Calu3 (cell line): ENCODE measurements at regions not wholly inside any gene's neighbourhood (a gene's known extent, or its start where the extent isn't known, plus 50 kb on each side); places are given as distances from the start of the nearest gene placed in this dataset.

ENCODE experiments used
- BruUV-seq: library from RNA; stranded (reverse); fragments of 400-500 nt; replicated peaks from 2 replicates; lab custom pipeline; 2021; lab: Mats Ljungman, UMichigan
- CTCF ChIA-PET: fragments of 300-600 bp; sonication (Branson Sonifier 250); formaldehyde crosslinking; loops from one replicate; lab custom pipeline; 2022; ENCODE audit warnings: antibody characterized with exemption; lab: Charles Lee
- DNase-seq: peaks from one replicate; pipeline ENCODE4 v3.0.0; 2022
- H3K27ac Mint-ChIP-seq: one replicate; pipeline ENCODE4 v1.8.0; 2022; ENCODE audit warnings: mixed read lengths; ENCODE audit not compliant: unreplicated experiment
- H3K27me3 Mint-ChIP-seq: one replicate; pipeline ENCODE4 v1.8.0; 2022; ENCODE audit warnings: mixed read lengths; ENCODE audit not compliant: unreplicated experiment
- H3K36me3 Mint-ChIP-seq: one replicate; pipeline ENCODE4 v1.8.0; 2022; ENCODE audit warnings: mild to moderate bottlenecking, moderate library complexity, mixed read lengths; ENCODE audit not compliant: insufficient read depth, unreplicated experiment
- H3K4me1 Mint-ChIP-seq: one replicate; pipeline ENCODE4 v1.8.0; 2022; ENCODE audit warnings: mild to moderate bottlenecking, low read depth, mixed read lengths; ENCODE audit not compliant: unreplicated experiment
- H3K4me3 Mint-ChIP-seq: one replicate; pipeline ENCODE4 v1.8.0; 2022; ENCODE audit warnings: mild to moderate bottlenecking, low read depth, moderate library complexity, mixed read lengths; ENCODE audit not compliant: unreplicated experiment
- H3K9me3 Mint-ChIP-seq: one replicate; pipeline ENCODE4 v1.8.0; 2022; ENCODE audit warnings: low read depth, mixed read lengths; ENCODE audit not compliant: unreplicated experiment
- intact Hi-C: fragments of 100-400 bp; cut with micrococcal nuclease; formaldehyde crosslinking; loops from one replicate; pipeline ENCODE4 v1.10.0; 2022; ENCODE audit not compliant: unreplicated experiment
- TF ChIP-seq, protein P1 (sequence below): fragments of 200-600 bp; IDR thresholded peaks from one replicate; pipeline ENCODE4 v1.8.0; 2022; ENCODE audit warnings: antibody characterized with exemption; ENCODE audit not compliant: unreplicated experiment

DNA sequence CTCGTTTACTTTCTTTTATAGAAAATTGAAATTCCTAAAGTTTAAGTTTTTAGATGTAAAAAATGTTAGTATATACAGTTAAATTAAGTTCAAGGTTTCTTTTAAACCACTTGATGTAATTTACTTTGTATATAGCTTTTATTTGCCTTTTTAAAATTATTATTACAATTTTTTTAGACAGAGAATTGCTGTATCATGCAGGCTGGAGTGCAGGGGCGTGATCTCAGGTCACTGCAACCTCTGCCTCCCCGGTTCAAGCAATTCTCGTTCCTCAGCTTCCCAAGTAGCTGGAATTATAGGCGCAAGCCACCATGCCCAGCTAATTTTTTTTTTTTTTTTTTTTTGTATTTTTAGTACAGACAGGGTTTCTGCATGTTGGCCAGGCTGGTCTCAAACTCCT, 75.0 kb downstream of the KCNRG start:
- TF ChIP-seq, protein P1, sequence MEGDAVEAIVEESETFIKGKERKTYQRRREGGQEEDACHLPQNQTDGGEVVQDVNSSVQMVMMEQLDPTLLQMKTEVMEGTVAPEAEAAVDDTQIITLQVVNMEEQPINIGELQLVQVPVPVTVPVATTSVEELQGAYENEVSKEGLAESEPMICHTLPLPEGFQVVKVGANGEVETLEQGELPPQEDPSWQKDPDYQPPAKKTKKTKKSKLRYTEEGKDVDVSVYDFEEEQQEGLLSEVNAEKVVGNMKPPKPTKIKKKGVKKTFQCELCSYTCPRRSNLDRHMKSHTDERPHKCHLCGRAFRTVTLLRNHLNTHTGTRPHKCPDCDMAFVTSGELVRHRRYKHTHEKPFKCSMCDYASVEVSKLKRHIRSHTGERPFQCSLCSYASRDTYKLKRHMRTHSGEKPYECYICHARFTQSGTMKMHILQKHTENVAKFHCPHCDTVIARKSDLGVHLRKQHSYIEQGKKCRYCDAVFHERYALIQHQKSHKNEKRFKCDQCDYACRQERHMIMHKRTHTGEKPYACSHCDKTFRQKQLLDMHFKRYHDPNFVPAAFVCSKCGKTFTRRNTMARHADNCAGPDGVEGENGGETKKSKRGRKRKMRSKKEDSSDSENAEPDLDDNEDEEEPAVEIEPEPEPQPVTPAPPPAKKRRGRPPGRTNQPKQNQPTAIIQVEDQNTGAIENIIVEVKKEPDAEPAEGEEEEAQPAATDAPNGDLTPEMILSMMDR, result no peak
- CTCF ChIA-PET, result no interaction called here
- intact Hi-C loops, result no loop called here
- no peak overlapping the region for H3K4me3 Mint-ChIP-seq
- H3K4me1 Mint-ChIP-seq, result no peaks in the 10 kb centered on the region
- no peak overlapping the region for H3K27ac Mint-ChIP-seq
- no peak for DNase-seq
- H3K36me3 Mint-ChIP-seq, result no peaks in the 10 kb centered on the region
- BruUV-seq, result no TSS peak
- H3K27me3 Mint-ChIP-seq, result no peaks in the 10 kb centered on the region
- no peaks in the 10 kb centered on the region for H3K9me3 Mint-ChIP-seq

DNA sequence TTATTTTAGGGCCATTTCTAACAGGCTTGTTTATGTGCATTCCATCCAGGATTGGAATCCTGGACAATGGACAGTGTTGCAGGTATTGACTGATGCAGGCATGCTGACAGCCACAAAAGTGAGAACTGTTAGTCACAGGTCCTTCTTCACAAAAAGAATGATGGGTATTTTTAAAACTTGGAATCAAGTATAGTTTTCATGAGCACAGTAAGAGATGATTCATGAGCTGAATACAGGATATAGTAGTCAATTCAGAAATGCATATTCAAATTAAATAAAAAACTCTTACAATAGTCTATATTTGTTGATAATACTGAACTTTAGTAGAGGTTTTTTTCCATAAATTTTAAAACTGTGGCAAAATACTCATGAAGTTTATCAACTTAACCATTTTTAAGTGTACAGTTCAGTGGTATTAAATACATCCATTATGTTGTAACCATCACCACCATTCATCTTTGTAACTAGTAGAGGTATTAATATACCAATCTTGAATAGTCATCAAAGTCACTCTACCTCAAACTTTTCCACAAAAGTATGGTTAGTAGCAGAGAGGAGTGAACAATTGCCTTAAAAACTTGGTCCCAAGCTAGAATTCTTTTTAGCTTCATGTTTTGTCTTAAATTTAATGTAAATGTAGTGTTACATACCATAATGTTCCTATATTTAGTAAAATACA, 79.5 kb downstream of the KCNRG start:
- H3K4me1 Mint-ChIP-seq, result no peaks in the 10 kb centered on the region
- no peak for DNase-seq
- TF ChIP-seq, protein P1, result no peak
- H3K27me3 Mint-ChIP-seq, result no peaks in the 10 kb centered on the region
- no peak overlapping the region for H3K27ac Mint-ChIP-seq
- intact Hi-C loops, result no loop called here
- H3K36me3 Mint-ChIP-seq, result no peaks in the 10 kb centered on the region
- H3K9me3 Mint-ChIP-seq, result peaks cover 9% of the 10 kb centered on the region
- no TSS peak for BruUV-seq
- H3K4me3 Mint-ChIP-seq, result no peak overlapping the region
- CTCF ChIA-PET, result no interaction called here

DNA sequence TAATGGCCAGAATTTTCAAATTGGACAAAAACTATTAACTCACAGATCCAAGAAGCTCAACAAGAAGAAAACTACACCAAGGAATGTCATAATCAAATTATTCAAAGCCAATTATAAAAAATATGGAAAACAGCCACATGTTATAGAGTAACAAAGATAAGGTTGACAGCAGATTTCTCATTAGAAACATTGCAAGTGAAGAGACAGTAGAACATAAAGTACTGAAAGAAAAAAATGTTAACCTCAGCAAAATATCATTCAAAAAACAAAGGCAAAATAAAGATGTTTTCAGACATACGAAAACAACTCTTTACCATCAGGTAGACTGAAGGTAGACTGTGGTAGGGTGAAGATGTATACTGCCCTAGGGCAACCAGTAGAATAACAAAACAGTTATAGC, 83.4 kb downstream of the KCNRG start:
- Mint-ChIP-seq H3K4me1 (peaks cover 3% of the 10 kb centered on the region), H3K9me3 (peaks cover 9% of the 10 kb centered on the region), H3K27me3 (no peaks in the 10 kb centered on the region), H3K27ac (no peak overlapping the region), H3K36me3 (no peaks in the 10 kb centered on the region), H3K4me3 (no peak overlapping the region)
- no peak for DNase-seq
- BruUV-seq, result no TSS peak
- CTCF ChIA-PET, result no interaction called here
- intact Hi-C loops, result no loop called here
- TF ChIP-seq, protein P1, result no peak

DNA sequence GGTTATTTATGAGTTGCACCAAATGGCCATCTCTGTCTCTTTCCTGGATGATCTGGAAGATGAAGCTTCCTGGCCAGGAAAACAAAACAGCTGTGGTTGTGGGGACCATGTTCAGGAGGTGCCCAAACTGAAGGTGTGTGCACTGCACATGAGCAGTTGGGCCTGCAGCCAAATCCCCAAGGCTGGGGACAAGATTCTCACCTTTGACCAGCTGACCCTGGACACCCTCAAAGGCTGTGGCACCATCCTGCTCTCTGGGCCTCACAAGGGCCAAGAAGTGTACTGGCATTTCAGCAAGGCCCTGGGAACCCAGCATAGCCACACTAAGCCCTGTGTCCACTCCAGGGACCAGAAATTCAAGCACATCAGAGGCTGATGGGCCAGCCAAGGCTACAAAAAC, 84.2 kb downstream of the KCNRG start:
- Mint-ChIP-seq H3K4me1 (peaks cover 10% of the 10 kb centered on the region), H3K36me3 (peaks cover 4% of the 10 kb centered on the region), H3K4me3 (no peak overlapping the region), H3K9me3 (peaks cover 9% of the 10 kb centered on the region), H3K27me3 (no peaks in the 10 kb centered on the region), H3K27ac (no peak overlapping the region)
- CTCF ChIA-PET, result no interaction called here
- TF ChIP-seq, protein P1, result no peak
- DNase-seq, result no peak
- intact Hi-C loops, result no loop called here
- BruUV-seq, result no TSS peak
